HL-60 (cell line): ENCODE measurements at regions not wholly inside any gene's neighbourhood (a gene's known extent, or its start where the extent isn't known, plus 50 kb on each side); places are given as distances from the start of the nearest gene placed in this dataset.
"Not testable (repeated sequence)": the region's sequence is repeated elsewhere in the genome, so short reads cannot be mapped to it uniquely, and the experiment has no call there.

Source experiments
- DNase-seq, 2 experiments: peaks; one replicate each; pipeline ENCODE4 v3.0.0-alpha.2; 2010 to 2020; ENCODE audit warnings: low read depth in 1 of 2, low spot score in 1 of 2
- H3K27ac ChIP-seq: fragments of 250-450 bp; sonication (Bioruptor Pico); replicated peaks from 2 replicates; pipeline ENCODE4 v1.5.1; 2020; ENCODE audit warnings: mild to moderate bottlenecking, moderate library complexity
- H3K27me3 ChIP-seq: fragments of 250-450 bp; sonication (Bioruptor Pico); 2 replicates; pipeline ENCODE4 v1.5.1; 2021; ENCODE audit warnings: mild to moderate bottlenecking, moderate library complexity; ENCODE audit not compliant: insufficient read depth, poor library complexity, severe bottlenecking
- H3K4me3 ChIP-seq: replicated peaks from 2 replicates; pipeline ENCODE4 v1.5.1; 2011; ENCODE audit warnings: mild to moderate bottlenecking, control low read depth, low read length; ENCODE audit not compliant: insufficient read depth
- GABPA ChIP-seq: IDR thresholded peaks from 2 replicates; pipeline ENCODE4 v1.6.1; 2012; ENCODE audit warnings: low read depth
- POLR2AphosphoS5 ChIP-seq: IDR thresholded peaks from 2 replicates; pipeline ENCODE4 v1.6.1; 2012; ENCODE audit warnings: low read depth
- REST ChIP-seq: IDR thresholded peaks from 2 replicates; pipeline ENCODE4 v1.6.1; 2012; ENCODE audit warnings: low read depth; ENCODE audit not compliant: insufficient replicate concordance
- SPI1 ChIP-seq: IDR thresholded peaks from 2 replicates; pipeline ENCODE4 v1.6.1; 2012; ENCODE audit warnings: low read depth, mild to moderate bottlenecking, borderline replicate concordance
- TF ChIP-seq, protein P1 (sequence below): IDR thresholded peaks from one replicate; pipeline ENCODE4 v1.5.1; 2011; ENCODE audit warnings: low read length, control low read depth, inconsistent platforms; ENCODE audit not compliant: insufficient read depth

GRCh38 chr6:9825526-9825925 lies 589.3 kb downstream of the TFAP2A start:
- DNase-seq, result no peak
- H3K27ac ChIP-seq, result no peak overlapping the region
- H3K4me3 ChIP-seq, result no peak overlapping the region
- no peak for TF ChIP-seq POLR2AphosphoS5
- TF ChIP-seq, protein P1, sequence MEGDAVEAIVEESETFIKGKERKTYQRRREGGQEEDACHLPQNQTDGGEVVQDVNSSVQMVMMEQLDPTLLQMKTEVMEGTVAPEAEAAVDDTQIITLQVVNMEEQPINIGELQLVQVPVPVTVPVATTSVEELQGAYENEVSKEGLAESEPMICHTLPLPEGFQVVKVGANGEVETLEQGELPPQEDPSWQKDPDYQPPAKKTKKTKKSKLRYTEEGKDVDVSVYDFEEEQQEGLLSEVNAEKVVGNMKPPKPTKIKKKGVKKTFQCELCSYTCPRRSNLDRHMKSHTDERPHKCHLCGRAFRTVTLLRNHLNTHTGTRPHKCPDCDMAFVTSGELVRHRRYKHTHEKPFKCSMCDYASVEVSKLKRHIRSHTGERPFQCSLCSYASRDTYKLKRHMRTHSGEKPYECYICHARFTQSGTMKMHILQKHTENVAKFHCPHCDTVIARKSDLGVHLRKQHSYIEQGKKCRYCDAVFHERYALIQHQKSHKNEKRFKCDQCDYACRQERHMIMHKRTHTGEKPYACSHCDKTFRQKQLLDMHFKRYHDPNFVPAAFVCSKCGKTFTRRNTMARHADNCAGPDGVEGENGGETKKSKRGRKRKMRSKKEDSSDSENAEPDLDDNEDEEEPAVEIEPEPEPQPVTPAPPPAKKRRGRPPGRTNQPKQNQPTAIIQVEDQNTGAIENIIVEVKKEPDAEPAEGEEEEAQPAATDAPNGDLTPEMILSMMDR, result no peak
- no peak for TF ChIP-seq GABPA
- TF ChIP-seq REST, result no peak
- no peaks in the 10 kb centered on the region for H3K27me3 ChIP-seq

DNA sequence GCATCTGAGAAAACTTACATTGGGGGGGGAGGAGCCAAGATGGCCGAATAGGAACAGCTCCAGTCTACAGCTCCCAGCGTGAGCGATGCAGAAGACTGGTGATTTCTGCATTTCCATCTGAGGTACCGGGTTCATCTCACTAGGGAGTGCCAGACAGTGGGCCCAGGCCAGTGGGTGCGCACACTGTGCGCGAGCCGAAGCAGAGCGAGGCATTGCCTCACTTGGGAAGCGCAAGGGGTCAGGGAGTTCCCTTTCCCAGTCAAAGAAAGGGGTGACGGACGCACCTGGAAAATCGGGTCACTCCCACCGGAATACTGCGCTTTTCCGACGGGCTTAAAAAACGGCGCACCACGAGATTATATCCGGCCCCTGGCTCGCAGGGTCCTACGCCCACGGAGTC lies 604.1 kb downstream of the TFAP2A start:
- not testable (repeated sequence) for H3K4me3 ChIP-seq, H3K27me3 ChIP-seq, DNase-seq, H3K27ac ChIP-seq

DNA sequence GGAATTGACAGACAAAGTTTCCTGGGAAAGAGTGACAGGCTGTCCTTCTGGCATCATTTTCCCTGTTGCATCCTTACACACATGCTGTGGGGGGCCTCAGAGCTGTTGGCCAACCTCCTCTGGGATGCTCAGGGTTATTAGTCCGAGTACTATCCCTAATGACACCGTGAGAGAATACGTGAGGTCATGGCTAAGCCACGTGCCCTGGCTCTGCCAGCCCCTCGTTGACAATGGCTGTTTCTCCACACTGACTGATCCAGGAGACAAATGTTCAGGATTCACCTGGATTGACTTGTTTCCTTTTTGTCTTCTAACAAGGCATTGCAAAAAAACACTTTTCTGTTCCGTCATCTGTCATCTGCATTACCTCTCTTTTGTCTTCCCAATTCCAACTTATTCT lies 604.6 kb downstream of the TFAP2A start:
- no peak overlapping the region for H3K27ac ChIP-seq
- H3K27me3 ChIP-seq, result no peaks in the 10 kb centered on the region
- DNase-seq, result no peak
- no peak for TF ChIP-seq POLR2AphosphoS5
- TF ChIP-seq SPI1, result no peak
- TF ChIP-seq GABPA, result no peak
- H3K4me3 ChIP-seq, result no peak overlapping the region

GRCh38 chr6:9806195-9806594 lies 608.7 kb downstream of the TFAP2A start:
- no peak overlapping the region for H3K27ac ChIP-seq
- DNase-seq, result no peak
- TF ChIP-seq POLR2AphosphoS5 (no peak), GABPA (no peak), SPI1 (no peak), REST (no peak)
- TF ChIP-seq, protein P1, result no peak
- H3K27me3 ChIP-seq, result no peaks in the 10 kb centered on the region
- no peak overlapping the region for H3K4me3 ChIP-seq

- Histone ChIP-seq H3K27ac (no peak overlapping the region), H3K4me3 (no peak overlapping the region), H3K27me3 (no peaks in the 10 kb centered on the region)
- TF ChIP-seq REST (no peak), SPI1 (no peak), GABPA (no peak), POLR2AphosphoS5 (no peak)
- TF ChIP-seq, protein P1, result no peak
- no peak for DNase-seq
These were observed 613.6 kb downstream of the TFAP2A start for GRCh38 chr6:9801249-9801754.
